Head of caudate nucleus (tissue), 42 donors: ENCODE measurements at regions not wholly inside any gene's neighbourhood (a gene's known extent, or its start where the extent isn't known, plus 50 kb on each side); places are given as distances from the start of the nearest gene placed in this dataset.
"Not testable (repeated sequence)": the region's sequence is repeated elsewhere in the genome, so short reads cannot be mapped to it uniquely, and the experiment has no call there.

ENCODE experiments used
- DNase-seq, 42 donors: peaks; one replicate each; pipeline versions ENCODE4 v3.0.0 to v3.0.0-alpha.2; 2020 to 2021; ENCODE audit warnings: mixed read lengths in 7 of 42
- intact Hi-C: fragments of 100-400 bp; cut with DNase I; formaldehyde crosslinking; loops from one replicate; pipeline ENCODE4 v1.15.0; 2022

DNA sequence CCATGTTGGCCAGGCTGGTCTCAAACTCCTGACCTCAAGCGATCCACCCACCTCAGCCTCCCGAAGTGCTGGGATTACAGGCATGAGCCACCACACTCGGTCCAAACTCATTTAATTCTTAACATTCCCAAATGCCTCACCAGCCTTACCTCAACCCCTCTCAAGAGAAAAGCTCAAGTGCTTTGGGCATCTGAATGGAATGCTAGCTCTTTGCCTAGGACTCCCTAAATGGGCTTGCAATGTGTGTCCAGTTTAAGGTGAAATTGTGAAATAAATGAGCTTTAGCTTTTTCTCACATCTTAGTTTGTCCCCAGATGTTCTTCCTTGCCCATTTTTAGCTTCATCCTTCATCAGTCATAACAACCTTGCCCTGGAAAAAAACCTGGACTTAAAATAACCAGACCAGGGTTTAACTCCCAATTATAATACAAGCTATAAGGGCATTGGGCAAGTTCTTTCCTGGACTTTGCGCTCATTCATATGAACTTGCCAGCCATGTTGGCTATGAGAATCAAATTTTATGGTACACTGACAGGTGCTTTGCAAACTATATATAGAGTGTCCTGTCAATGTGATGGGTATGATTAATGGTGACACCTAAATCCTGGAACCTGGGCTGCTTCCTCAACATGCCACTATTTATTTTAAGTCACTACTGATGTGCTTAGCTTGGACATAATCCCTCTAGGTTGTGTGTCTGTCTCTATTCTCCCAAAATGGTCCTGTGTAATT is 95.1 kb upstream of the SERPINE2 start:
- intact Hi-C loops, result no loop called here
- DNase-seq, result no peak

GRCh38 chr2:224133387-224133786 is 94.3 kb upstream of the SERPINE2 start:
- intact Hi-C loops, result no loop called here

DNA sequence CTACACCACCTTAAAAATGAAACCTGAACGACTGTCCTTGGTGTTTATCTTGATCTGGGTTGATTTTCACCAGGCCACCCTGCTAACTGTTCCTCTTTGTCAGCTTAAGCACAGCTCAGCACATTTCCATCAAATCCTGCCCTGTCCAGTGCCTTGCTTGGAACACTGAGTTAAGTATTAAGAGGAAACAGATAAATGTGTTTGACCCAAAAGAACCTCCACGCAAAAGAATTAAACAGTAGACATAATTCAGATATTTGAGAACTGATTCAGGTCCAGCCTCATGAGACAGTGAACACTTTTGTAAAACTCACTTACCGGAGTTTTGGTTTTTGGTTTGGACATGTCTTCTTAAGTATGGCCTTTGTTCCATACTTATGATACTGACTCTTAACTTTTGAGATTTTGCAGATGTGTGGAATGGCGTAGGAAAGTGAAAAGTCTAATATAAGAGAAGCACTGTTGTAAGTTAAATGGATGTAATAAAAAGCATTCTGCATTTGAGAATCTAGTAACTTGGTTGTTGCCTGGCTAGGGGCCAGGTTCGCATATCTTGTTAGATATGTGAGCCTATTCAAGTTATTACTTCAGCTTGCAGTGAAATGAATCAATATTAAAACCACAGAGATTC is 88.9 kb upstream of the SERPINE2 start:
- DNase-seq, result no peak
- intact Hi-C loops, result no loop called here

More at GRCh38 chr2:224133387-224133786, 94.3 kb upstream of the SERPINE2 start:
- DNase-seq, result no peak

- DNase-seq, result no peak
- intact Hi-C loops, result no loop called here
Measured at GRCh38 chr2:224126440-224126839, 87.4 kb upstream of the SERPINE2 start.

DNA sequence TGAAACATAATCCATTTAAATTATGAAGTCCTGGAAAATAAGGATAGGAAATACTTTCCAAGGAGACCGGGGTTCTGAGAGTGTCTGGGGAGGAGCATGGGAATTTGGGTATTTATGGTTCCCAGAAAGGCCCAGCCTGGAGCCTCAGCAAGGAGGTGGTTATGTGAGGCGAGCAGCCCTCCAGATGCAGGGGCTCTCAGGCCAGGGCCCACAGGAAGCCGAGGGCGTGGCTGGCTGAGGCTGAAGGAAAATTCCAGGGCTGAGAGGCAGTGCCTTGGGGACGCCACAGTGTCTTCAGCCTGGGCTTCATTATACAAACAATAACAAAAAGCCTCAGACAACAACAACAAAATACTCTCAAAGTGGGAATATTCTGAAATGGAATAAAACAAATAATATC is 86.9 kb upstream of the SERPINE2 start:
- no peak for DNase-seq
- intact Hi-C loops, result no loop called here

DNA sequence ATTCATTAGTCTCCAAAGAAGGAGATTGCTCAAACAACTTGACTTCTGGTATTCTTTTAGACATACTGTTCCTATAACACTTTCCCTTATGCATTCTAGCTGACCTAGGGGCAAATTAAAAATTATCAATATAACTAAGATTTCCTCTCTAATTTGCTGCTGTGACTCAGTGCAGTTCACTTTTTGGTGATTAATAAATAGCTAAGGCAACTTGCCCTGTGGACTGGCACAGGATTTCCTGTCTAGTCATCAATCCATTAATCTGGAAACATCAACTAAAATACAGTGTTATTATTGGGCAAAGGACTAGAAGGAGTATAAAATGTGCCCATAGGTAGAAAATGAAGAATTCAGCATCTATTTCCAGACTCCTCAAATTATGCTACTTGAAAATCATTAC is 83.5 kb upstream of the SERPINE2 start:
- no peak for DNase-seq
- intact Hi-C loops, result no loop called here

GRCh38 chr2:224121406-224122067 is 82.5 kb upstream of the SERPINE2 start:
- intact Hi-C loops, result no loop called here
- DNase-seq, result no peak

GRCh38 chr2:224120986-224121385 is 81.9 kb upstream of the SERPINE2 start:
- DNase-seq, result no peak
- intact Hi-C loops, result no loop called here

GRCh38 chr2:224119846-224120245 is 80.8 kb upstream of the SERPINE2 start:
- DNase-seq, intact Hi-C loops: not testable (repeated sequence)

GRCh38 chr2:224114428-224114827 is 75.3 kb upstream of the SERPINE2 start:
- no peak for DNase-seq
- intact Hi-C loops, result no loop called here

- DNase-seq, intact Hi-C loops: not testable (repeated sequence)
Measured at GRCh38 chr2:224113930-224114329, 74.8 kb upstream of the SERPINE2 start.

DNA sequence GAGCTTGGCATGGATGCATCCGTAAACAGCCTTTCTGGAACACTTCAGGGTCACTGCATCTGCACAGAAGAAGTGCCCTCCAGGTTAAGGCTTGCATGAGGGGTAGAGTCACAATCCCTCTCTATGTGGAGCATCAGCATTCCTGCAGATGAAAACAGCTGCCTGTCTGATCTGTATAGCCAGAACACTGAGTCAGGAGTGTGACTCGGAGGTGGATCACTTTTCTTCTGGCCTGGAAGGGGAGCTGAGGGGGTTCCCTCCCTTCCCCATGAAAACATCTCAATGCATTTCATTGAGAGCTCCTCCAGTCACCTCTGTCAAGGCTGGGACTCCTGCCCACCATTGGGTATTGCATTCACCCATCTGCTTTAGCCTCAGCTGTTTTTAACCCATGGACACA is 72.5 kb upstream of the SERPINE2 start:
- intact Hi-C loops, result no loop called here
- DNase-seq, result no peak

- no peak for DNase-seq
- intact Hi-C loops, result no loop called here
Measured at GRCh38 chr2:224110811-224111210, 71.7 kb upstream of the SERPINE2 start.

DNA sequence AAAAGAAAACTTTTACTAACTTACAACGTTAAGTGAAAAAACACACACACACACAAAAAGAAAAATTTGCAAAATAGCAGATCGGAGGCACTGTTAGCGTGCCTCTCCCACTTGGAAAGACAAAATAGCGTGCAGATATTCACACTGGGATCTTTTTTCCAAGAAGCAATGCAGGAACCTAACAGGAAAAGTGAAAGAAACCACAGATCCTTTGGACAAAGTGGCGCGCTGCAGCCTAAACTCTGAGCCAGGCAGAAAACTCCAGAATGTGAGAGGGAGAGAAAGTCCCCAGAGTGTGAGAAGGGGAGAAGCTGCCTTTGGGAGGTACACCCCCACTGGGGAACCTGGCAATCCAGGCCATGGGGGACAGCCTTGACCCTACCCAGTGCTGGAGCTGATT is 70.7 kb upstream of the SERPINE2 start:
- intact Hi-C loops, result no loop called here
- no peak for DNase-seq

- intact Hi-C loops, result no loop called here
- DNase-seq, result no peak
Measured at GRCh38 chr2:224106794-224107193, 67.7 kb upstream of the SERPINE2 start.

DNA sequence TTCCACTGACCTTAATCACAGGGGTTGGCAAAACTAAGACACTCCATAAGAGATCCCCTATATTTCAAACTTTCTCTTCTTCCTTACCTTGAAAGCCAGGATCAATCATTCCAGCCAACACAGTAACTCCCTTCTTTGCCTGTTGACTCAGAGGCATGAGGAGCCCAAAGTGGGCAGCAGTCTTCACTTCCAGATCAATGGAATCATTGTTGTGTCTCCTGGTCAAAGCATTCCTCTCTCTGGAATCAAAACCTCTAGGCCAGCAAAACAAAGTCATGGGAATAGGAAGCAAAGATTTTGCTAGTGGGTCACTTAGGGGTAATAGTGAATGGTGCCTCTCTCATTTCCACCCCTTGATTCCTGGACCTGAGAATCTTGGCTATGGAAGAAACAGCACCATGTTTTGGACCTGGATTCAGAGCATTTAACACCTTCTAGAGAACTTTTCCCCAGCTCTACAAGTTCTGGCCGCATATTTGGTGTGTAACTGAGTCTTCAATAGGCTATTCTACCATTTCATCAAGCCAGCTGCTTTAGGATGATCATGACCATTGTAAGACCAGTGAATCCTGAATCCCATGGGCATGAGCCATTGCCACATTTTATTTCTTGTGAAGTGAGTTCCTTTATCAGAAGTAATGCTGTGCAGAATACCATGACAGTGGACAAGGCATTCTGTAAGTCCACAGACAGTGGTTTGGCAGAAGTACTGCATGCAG is 65.7 kb upstream of the SERPINE2 start:
- intact Hi-C loops, result no loop called here
- no peak for DNase-seq

DNA sequence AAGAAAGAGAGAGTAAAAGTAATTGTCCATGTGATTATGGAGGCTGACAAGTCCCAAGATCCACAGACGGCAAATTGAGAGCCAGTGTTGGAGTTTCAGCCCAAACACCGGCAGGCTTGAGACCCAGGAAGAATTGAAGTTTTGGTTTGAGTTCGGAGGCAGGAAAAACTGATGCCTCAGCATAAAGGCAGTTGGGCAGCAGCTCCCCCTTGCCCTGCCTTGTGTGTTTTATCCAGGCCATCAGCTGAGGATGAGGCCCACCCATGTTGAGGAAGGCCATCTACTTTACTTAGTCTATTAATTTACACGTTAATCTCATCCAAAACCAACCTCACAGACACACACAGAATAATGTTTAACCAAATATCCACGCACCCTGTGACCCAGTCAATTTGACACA is 64.6 kb upstream of the SERPINE2 start:
- intact Hi-C loops, result no loop called here
- DNase-seq, result no peak

GRCh38 chr2:224102991-224103390 is 63.9 kb upstream of the SERPINE2 start:
- no peak for DNase-seq
- intact Hi-C loops, result no loop called here

- DNase-seq, result no peak
- intact Hi-C loops, result no loop called here
Measured at GRCh38 chr2:224101820-224102630, 62.9 kb upstream of the SERPINE2 start.
